GM19099 (cell line): ENCODE measurements at regions not wholly inside any gene's neighbourhood (a gene's known extent, or its start where the extent isn't known, plus 50 kb on each side); places are given as distances from the start of the nearest gene placed in this dataset.

Source experiments
- POLR2A ChIP-seq: IDR thresholded peaks from 3 replicates; pipeline ENCODE4 v1.6.1; 2011; ENCODE audit warnings: low read depth; ENCODE audit not compliant: insufficient read length; ENCODE audit errors: extremely low read depth

DNA sequence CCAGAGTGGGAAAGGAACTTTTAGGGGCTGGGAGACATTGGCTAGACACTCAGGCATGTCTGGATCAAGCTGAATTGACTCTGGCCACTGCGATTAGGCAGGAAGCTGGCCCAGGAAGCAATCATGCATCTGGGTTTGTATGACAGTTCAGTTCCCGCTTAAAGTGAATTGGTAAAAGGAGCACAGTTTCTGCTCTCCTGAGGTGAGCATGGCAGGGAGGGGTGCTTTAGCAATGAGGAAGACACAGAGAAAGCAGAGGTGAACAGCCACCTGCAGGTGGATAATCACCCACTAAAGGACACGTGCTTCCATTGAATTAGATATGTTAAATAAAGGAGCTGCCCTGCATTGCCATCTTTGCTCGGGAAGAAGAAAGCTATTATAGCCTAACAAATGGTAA lies 248.1 kb upstream of the MAP3K1 start:
- TF ChIP-seq POLR2A = no peak

DNA sequence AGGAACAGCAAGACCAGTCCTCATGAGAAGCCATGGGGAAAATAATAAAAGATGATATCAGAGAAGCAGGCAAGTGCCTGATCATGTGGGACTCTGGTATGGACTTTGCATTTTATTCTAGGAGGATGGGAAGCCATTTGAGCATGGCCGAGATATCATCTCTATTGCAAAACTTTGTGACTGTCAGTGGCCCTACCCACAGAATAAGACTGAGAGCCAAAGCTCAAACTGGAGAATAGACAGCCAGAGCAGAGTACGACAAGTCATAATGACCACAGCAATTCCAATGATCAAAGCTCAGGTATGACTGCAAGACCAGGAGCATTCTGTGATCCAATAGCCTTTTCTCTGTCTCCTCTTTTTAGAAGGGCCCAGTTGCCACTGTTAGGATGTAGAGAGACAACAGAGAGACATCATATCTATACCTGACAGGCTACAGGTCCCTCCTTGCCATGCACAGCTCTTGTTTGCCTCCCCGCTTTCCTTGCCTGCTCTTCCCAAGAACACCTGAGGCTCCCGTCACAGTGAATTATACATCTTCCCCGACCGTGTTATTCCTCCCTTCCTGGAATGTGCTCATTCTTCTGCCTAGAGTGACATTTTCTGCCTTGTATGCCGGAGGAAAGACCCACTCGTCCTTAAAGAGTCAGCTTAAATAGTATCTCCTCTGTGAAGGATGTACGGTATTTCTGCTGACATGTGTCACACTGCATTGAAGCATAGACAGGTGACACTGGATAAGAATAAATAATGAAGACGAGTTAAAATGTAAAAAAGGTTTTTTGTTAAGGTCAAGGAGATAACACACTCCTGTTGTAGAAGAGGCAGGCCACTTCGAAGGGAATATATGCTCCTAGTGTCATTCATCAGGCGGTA lies 248.7 kb upstream of the MAP3K1 start:
- no peak for TF ChIP-seq POLR2A

DNA sequence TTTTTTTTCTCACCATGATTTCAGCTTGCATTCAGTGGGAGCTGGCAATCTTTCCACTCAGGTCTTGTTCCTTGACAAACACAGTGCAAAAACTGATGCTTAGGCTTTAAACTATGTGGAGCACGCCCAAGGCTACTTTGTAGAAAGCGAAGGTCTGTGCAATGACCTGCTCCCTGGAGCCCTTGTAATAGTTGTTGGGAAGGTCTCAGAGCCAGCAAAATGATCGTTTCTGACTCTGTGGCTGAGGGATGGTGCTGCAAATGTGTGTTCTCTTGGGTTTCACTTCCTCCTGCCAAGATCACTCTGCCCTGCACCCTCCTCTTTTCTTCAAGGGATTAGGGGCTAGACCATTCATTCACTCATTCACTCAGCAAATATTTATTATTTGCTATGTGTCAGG lies 249.7 kb upstream of the MAP3K1 start:
- TF ChIP-seq POLR2A = no peak

DNA sequence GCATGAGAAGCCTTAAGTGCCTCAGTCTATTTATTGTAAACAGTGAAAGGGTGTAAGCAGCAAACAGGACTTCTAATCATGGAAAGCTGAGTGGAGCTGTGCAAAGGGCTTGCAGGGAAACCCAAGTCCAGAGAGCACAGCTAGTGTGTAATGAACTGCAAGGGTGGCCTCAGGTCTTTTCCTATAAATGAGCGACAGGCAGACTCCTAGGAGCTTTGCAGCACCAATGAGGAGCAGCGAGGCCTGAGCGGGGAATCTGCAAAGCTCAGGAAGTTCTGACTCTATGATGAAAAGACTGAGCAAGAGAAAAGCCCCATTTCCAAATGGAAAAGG lies 250.1 kb upstream of the MAP3K1 start:
- no peak for TF ChIP-seq POLR2A

DNA sequence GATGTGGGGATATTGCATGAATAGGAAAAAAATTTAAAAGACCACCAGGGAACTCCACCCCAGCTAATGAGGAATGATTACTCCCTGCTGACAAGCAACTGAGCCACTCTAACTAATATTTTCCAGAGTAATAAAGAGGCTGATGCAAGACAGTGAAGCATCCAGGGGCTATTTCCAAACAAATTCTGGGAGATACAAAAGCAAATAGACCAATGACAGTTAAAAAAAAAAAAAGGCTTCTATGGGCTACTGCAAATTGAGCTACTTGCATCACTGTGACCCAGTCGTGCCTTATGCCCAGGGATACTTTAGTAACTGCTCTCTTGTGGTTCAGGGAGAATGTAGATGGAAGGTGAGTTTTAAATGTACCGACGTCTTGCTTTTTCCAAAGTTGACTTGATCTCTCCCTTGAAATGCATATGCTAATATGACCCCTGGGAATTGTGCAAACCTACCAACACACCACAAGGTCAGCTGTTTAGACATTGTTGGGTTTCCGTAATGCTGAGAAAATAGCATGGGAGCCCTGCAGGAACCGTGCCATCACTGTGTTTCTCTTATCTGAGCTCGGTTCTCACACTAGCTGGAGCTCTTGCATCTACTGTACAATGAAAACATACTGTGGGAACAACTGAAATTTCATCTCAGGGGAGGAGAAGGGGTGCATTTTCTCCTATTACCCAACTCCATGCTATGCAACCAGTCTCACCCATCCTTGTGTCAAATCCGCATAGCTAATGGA lies 250.6 kb upstream of the MAP3K1 start:
- TF ChIP-seq POLR2A = no peak

DNA sequence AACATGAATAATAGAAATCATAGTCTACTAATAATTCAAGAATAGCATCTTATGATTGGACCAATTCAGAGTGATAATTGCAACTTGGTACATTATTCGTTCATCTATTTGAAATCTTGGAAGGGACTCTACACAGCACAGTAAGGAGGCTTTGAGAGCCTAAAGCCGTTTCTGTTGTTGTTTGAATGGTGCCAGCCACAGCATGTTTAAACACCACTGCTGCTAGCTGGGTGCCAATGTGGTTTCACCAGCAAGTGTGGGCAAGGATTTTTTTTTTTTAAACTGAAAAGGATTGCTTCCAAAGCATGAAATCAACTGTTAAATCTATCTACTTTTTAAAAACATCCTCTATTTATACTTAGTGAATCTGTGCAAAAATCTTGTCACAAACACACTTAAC lies 253.9 kb upstream of the MAP3K1 start:
- TF ChIP-seq POLR2A = no peak

DNA sequence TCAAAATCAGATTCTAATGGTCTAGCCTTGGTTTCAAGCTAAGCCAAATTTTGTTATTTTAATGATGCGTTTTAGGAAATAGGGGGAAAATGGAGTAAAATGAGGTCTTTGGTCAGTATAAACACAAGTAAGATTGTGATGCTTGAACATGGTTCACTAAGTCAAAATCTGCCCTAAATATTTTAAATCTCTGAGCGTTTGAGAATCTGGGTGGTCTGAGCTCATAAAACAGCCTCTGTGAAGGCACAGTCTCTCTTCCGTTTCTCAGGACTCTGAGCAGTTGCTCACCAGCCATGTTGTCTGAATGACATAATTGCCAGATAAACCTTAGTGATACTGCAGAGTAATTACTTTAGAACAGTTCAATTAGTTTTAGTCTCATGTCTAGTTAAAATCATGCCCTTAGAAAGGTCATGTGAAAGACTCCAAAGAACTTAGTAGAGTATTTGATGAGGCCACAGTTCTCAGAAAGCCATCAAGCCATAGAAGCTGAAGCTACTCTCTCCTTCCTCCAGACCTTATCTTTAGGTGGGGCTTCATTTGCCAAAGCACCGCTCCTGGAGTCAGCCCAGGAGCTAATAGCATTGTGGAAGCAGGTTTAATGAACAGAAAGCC lies 257.1 kb upstream of the MAP3K1 start:
- no peak for TF ChIP-seq POLR2A

DNA sequence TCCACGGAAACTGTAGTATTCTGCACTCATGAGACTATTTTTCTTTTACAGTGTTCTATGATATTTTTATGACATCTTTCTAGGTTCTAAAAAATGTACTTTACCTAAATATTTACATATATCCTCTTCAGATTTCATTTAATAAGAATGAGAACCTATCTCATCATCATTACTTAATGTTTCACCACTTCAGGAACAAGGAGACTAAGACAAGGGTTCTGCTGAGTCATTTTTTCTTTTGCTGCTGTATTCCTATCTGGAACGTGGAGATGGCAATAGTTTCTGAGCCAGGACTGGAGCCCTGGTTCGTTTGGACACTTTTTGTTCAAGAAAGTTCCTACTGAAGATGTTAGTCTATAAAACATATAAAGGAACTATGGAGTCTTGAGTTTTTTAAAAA lies 258.2 kb upstream of the MAP3K1 start:
- TF ChIP-seq POLR2A = no peak

DNA sequence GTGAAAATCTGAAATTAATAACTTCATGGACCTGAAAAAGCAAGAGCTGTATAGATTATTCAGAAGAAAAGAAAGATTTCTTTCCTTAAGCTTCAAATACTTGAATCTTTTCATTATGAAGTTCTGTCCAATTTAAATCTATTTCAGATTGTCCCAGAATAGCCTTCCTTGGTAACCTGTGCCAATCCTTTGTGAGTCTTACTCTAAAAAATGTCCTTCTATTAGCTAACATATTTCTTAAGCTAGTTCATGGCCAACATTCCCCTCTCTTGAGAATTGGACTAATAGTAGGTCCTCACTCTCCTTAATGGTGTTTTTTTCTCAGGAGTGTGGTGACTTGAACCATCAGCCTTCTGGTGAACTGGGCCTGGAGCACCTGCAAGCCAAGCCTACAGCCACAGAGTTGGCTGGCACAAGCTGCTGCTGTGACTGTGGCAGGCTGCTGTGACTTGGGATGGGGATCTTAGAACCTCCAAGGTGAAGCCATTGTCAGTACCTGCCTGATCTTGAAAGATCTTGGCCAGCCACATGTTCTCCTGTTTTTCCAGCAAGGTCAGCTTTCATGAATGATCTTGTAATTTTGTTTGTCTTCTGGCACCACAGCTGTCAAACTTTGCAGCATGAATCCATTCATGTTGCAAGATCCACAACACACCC lies 262.6 kb upstream of the MAP3K1 start:
- no peak for TF ChIP-seq POLR2A

DNA sequence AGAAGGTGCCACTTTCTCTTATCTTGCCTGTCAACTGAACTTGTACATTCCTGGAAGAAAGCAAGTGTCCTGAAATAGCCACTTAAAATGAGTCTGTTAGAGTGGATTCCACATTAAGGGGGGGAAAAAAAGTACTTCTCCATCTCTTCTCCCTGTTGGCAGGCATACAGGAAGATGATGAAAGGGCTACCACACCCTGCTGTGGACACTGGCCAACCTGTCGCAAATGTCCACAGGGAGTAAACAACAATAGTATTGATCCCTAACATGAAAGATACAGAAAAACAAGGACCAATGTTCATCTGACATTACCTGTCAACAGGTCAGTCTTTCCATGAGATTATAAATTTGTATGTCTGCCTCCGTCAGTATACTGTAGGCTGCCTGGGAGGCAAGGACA lies 265.1 kb upstream of the MAP3K1 start:
- TF ChIP-seq POLR2A = no peak

DNA sequence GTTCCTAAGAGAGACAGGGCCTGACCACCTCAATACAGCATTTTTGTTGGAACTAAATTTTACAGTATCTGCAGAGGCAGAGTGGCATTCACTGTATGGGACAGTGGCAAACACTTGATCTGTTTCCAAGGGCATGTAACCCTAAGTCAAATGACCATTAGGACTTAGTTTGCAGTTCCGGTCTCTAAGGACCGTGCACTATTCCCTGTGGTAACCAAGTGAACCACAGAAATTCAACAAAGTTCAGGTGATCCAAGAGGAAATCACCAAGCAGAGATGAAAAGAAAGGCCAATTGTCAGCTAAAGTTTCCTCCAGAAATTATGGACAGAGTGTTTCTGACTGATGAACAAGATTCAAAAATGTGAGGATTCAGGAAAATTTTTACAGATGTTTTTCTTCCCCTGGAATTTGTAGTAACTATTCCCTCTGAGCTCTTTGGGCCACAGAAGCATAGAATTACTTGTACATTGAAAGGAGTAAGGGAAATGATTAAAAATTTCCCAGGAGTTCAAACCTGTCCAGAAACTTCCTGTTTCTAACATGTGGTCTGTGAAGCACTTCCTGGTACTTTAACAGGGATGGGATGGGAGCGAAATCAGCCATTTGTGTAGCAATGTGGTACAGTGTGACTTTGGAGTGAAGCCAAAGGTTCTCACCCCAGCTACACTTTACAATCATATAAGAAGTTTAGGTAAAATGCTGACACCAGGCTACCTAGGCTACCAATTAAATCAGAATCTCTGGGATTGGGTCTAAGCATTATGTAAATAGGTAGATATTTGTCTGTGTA lies 266.1 kb upstream of the MAP3K1 start:
- no peak for TF ChIP-seq POLR2A

DNA sequence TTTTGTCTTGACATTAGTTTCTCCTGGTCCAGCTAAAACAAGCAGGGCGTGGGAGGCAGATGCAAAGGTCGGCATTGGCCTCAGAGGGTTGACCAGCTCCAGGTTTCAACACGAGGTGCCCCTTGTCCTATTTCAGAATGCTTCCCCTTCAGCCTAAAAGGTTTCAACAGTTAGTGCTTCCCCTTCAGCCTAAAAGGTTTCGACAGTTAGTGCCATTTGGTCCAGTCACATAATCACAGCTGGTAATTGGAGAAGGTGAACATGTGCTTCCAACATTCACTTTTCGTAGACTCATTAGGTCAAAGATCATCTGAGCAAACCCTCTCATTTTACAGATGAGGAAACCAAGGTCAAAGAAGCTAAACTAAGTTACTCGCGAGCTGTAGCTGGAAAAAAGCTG lies 270.3 kb upstream of the MAP3K1 start:
- TF ChIP-seq POLR2A = no peak

DNA sequence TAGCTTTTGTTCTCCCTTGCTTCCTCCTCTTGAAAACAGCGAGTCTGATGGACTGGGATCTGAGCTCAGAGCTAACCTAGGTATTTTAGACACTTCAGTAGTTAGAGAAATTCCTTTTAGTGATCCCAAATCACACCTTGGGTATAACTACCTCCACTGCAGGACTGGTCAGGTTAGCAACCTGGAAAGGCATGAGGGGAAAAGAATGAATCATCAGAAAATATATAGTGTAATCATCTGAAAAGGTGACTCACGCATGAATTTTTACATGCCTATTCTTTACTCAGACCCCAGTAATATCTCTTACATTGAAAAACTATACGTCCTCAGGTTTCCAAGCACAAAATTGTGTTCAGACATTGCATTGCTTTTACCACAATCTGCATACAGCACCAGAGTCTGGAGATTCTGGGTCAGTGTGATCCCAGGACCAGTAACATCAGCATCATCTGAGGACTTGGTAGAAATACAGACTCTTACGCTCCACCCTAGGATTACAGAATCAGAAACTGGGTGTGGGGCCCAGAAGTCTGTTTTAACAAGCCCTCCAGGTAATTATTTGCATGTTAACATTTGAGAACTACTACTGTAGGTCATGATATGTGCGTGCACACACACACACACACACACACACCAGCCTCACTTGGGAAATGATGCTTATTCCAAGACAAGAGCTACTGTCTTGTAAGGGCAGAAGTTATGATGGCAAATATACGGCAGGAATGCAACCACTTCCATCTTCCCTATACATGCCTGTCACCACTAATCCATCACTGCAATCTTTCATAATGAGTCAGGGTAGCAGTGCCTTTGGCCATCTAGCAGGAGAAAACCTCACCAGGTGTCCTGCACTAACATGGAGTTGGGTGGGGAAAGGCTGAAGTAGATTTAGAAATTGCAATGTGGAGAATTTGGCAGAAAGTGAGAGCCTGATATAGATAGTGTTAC lies 271.6 kb upstream of the MAP3K1 start:
- no peak for TF ChIP-seq POLR2A

DNA sequence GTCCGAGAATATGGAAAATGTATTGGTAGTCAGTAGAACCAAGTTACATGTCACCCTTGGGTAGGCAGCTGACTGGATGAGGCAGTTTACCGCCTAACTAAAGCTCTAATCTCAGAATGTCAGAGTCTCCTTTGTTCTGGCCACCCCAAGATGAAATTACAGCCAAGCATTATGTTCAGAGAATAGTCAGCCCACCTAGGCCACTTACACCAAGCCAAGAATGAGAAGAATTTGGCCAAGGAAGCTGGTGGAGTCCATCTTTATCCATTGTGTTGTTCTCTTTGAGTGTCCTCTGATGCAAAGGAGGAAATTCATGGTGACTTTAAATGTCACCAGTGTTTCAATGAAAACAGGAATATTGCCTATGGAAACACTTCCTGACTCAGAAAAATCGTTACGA lies 275.1 kb upstream of the MAP3K1 start:
- TF ChIP-seq POLR2A = no peak

DNA sequence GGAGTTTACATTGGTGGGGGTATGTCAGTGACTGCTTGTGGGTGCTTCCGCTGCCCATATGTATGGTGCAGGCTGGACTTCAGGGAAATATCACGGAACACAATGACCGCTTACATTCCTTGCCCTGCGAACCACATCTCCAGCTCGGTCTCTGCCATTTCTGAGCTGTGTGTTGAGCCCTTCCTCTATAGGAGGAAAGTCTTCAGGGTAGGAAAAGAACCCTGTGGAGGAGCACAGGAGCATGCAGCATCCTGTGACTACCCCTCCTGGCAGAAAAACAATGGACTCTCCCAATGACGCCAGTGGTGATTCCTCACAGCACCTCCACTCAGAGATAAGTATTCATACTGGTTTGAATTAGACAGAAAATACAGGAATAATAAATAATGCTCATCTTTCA lies 276.8 kb upstream of the MAP3K1 start:
- no peak for TF ChIP-seq POLR2A
